Neural progenitor cell (in vitro differentiated cells): ENCODE measurements at regions not wholly inside any gene's neighbourhood (a gene's known extent, or its start where the extent isn't known, plus 50 kb on each side); places are given as distances from the start of the nearest gene placed in this dataset.

Source experiments
- DNase-seq: peaks from one replicate; pipeline ENCODE4 v3.0.0-alpha.2; 2016; ENCODE audit warnings: low spot score
- H2AFZ ChIP-seq: fragments of 200-600 bp; sonication (generic); replicated peaks from 2 replicates; pipeline ENCODE4 v1.6.1; 2016; ENCODE audit warnings: antibody characterized with exemption
- H3F3A ChIP-seq: fragments of 200-600 bp; sonication (generic); 2 replicates; pipeline ENCODE4 v1.6.1; 2016; ENCODE audit warnings: antibody characterized with exemption, low read depth
- H3K27ac ChIP-seq: fragments of 200-600 bp; sonication (generic); 2 replicates; pipeline ENCODE4 v1.5.1; 2016; ENCODE audit warnings: mild to moderate bottlenecking
- H3K27me3 ChIP-seq: fragments of 200-600 bp; sonication (generic); 2 replicates; pipeline ENCODE4 v1.6.1; 2016; ENCODE audit warnings: mild to moderate bottlenecking, moderate library complexity
- H3K36me3 ChIP-seq: fragments of 200-600 bp; sonication (generic); 2 replicates; pipeline ENCODE4 v1.5.1; 2016
- H3K4me1 ChIP-seq: fragments of 200-600 bp; sonication (generic); 2 replicates; pipeline ENCODE4 v1.6.1; 2016; ENCODE audit warnings: mixed run types
- H3K4me2 ChIP-seq: fragments of 200-600 bp; sonication (generic); 2 replicates; pipeline ENCODE4 v1.6.1; 2016
- H3K4me3 ChIP-seq: fragments of 200-600 bp; sonication (generic); 2 replicates; pipeline ENCODE4 v1.5.1; 2016
- H3K79me2 ChIP-seq: fragments of 200-600 bp; sonication (generic); 2 replicates; pipeline ENCODE4 v1.6.1; 2016; ENCODE audit warnings: low read depth
- H3K9ac ChIP-seq: fragments of 200-600 bp; sonication (generic); 2 replicates; pipeline ENCODE4 v1.6.1; 2016
- H3K9me3 ChIP-seq: fragments of 200-600 bp; sonication (generic); 2 replicates; pipeline ENCODE4 v1.5.1; 2016; ENCODE audit warnings: low read depth
- H4K20me1 ChIP-seq: fragments of 200-600 bp; sonication (generic); 2 replicates; pipeline ENCODE4 v1.6.1; 2016; ENCODE audit warnings: low read depth
- H3K27ac Mint-ChIP-seq: 3 replicates; pipeline ENCODE4 v1.8.0; 2021; ENCODE audit warnings: mixed read lengths
- H3K27me3 Mint-ChIP-seq: 2 replicates; pipeline ENCODE4 v1.8.0; 2022; ENCODE audit warnings: low read depth, mild to moderate bottlenecking, inconsistent platforms, moderate library complexity, mixed read lengths; ENCODE audit not compliant: insufficient read depth
- H3K36me3 Mint-ChIP-seq: 3 replicates; pipeline ENCODE4 v1.8.0; 2021; ENCODE audit warnings: mixed read lengths
- H3K4me1 Mint-ChIP-seq: 3 replicates; pipeline ENCODE4 v1.8.0; 2021; ENCODE audit warnings: mixed read lengths
- H3K4me3 Mint-ChIP-seq: 3 replicates; pipeline ENCODE4 v1.8.0; 2021; ENCODE audit warnings: mild to moderate bottlenecking, moderate library complexity, mixed read lengths
- H3K9me3 Mint-ChIP-seq: 3 replicates; pipeline ENCODE4 v1.8.0; 2020; ENCODE audit warnings: mixed read lengths
- CTCF ChIP-seq: fragments of 200-600 bp; sonication (generic); IDR thresholded peaks from 2 replicates; pipeline ENCODE4 v1.5.1; 2017; ENCODE audit warnings: antibody characterized with exemption, mild to moderate bottlenecking
- EZH2 ChIP-seq: fragments of 200-600 bp; sonication (generic); IDR thresholded peaks from 2 replicates; pipeline ENCODE4 v1.6.1; 2017; ENCODE audit warnings: antibody characterized with exemption, mild to moderate bottlenecking, moderate library complexity
- EZH2phosphoT487 ChIP-seq: fragments of 200-600 bp; sonication (generic); IDR thresholded peaks from 2 replicates; pipeline ENCODE4 v1.6.1; 2017; ENCODE audit warnings: antibody characterized with exemption

GRCh38 chr6:76552268-76552667, 479.8 kb upstream of the IMPG1 start:
- Histone ChIP-seq H3K36me3 (no peaks in the 10 kb centered on the region), H3K9ac (no peak overlapping the region), H3K9me3 (no peaks in the 10 kb centered on the region), H3K27ac (no peak overlapping the region), H3K4me3 (no peak overlapping the region), H4K20me1 (no peaks in the 10 kb centered on the region), H2AFZ (no peak overlapping the region), H3K27me3 (no peaks in the 10 kb centered on the region), H3K4me1 (no peaks in the 10 kb centered on the region), H3K79me2 (no peaks in the 10 kb centered on the region), H3F3A (no peaks in the 10 kb centered on the region), H3K4me2 (no peak overlapping the region)
- no peaks in the 10 kb centered on the region for H3K36me3 Mint-ChIP-seq
- no peak overlapping the region for H3K4me3 Mint-ChIP-seq
- H3K4me1 Mint-ChIP-seq = no peaks in the 10 kb centered on the region
- no peak for DNase-seq
- no peaks in the 10 kb centered on the region for H3K27me3 Mint-ChIP-seq
- TF ChIP-seq CTCF = no peak
- no peak for TF ChIP-seq EZH2
- TF ChIP-seq EZH2phosphoT487 = no peak
- no peak overlapping the region for H3K27ac Mint-ChIP-seq
- H3K9me3 Mint-ChIP-seq = no peaks in the 10 kb centered on the region

GRCh38 chr6:76533661-76534060, 461.2 kb upstream of the IMPG1 start:
- peaks cover 6% of the 10 kb centered on the region for H3K27me3 Mint-ChIP-seq
- H3K9ac ChIP-seq = no peak overlapping the region
- no peak overlapping the region for H3K4me3 Mint-ChIP-seq
- no peak overlapping the region for H3K27ac ChIP-seq
- H3K9me3 ChIP-seq = no peaks in the 10 kb centered on the region
- H3K36me3 Mint-ChIP-seq = no peaks in the 10 kb centered on the region
- H3K4me1 Mint-ChIP-seq = no peaks in the 10 kb centered on the region
- no peak overlapping the region for H3K4me2 ChIP-seq
- no peak overlapping the region for H3K27ac Mint-ChIP-seq
- no peak overlapping the region for H2AFZ ChIP-seq
- no peaks in the 10 kb centered on the region for H4K20me1 ChIP-seq
- no peaks in the 10 kb centered on the region for H3F3A ChIP-seq
- no peaks in the 10 kb centered on the region for H3K36me3 ChIP-seq
- no peaks in the 10 kb centered on the region for H3K27me3 ChIP-seq
- no peaks in the 10 kb centered on the region for H3K4me1 ChIP-seq
- TF ChIP-seq EZH2phosphoT487 (no peak), CTCF (no peak), EZH2 (no peak)
- H3K4me3 ChIP-seq = no peak overlapping the region
- DNase-seq = no peak
- H3K9me3 Mint-ChIP-seq = peaks cover 7% of the 10 kb centered on the region
- H3K79me2 ChIP-seq = no peaks in the 10 kb centered on the region

- Histone ChIP-seq H3K79me2 (no peaks in the 10 kb centered on the region), H2AFZ (no peak overlapping the region), H3K27ac (no peak overlapping the region), H3K9ac (no peak overlapping the region), H3K36me3 (no peaks in the 10 kb centered on the region), H3K4me3 (no peak overlapping the region), H3K4me1 (no peaks in the 10 kb centered on the region), H3K9me3 (no peaks in the 10 kb centered on the region), H3K27me3 (no peaks in the 10 kb centered on the region), H3F3A (no peaks in the 10 kb centered on the region), H4K20me1 (no peaks in the 10 kb centered on the region), H3K4me2 (no peak overlapping the region)
- Mint-ChIP-seq H3K4me3 (no peak overlapping the region), H3K9me3 (peaks cover 7% of the 10 kb centered on the region), H3K36me3 (no peaks in the 10 kb centered on the region), H3K27ac (no peak overlapping the region), H3K27me3 (peaks cover 6% of the 10 kb centered on the region), H3K4me1 (no peaks in the 10 kb centered on the region)
- no peak for DNase-seq
- TF ChIP-seq EZH2 (no peak), CTCF (no peak), EZH2phosphoT487 (no peak)
These were observed 460.2 kb upstream of the IMPG1 start for GRCh38 chr6:76532647-76533046.

- H3K9me3 ChIP-seq = no peaks in the 10 kb centered on the region
- H3K9ac ChIP-seq = no peak overlapping the region
- no peaks in the 10 kb centered on the region for H3K4me1 ChIP-seq
- H3K27me3 ChIP-seq = no peaks in the 10 kb centered on the region
- Mint-ChIP-seq H3K27ac (no peak overlapping the region), H3K9me3 (peaks cover 6% of the 10 kb centered on the region), H3K4me3 (no peak overlapping the region), H3K4me1 (no peaks in the 10 kb centered on the region), H3K36me3 (no peaks in the 10 kb centered on the region), H3K27me3 (no peaks in the 10 kb centered on the region)
- TF ChIP-seq EZH2phosphoT487 = no peak
- TF ChIP-seq EZH2 = no peak
- TF ChIP-seq CTCF = no peak
- no peaks in the 10 kb centered on the region for H3K36me3 ChIP-seq
- H2AFZ ChIP-seq = no peak overlapping the region
- DNase-seq = no peak
- H3K79me2 ChIP-seq = no peaks in the 10 kb centered on the region
- H3K4me3 ChIP-seq = no peak overlapping the region
- H4K20me1 ChIP-seq = no peaks in the 10 kb centered on the region
- H3K4me2 ChIP-seq = no peak overlapping the region
- no peak overlapping the region for H3K27ac ChIP-seq
- no peaks in the 10 kb centered on the region for H3F3A ChIP-seq
These were observed 446.0 kb upstream of the IMPG1 start for GRCh38 chr6:76518443-76518842.
